AG04449 (cell line): ENCODE measurements at regions not wholly inside any gene's neighbourhood (a gene's known extent, or its start where the extent isn't known, plus 50 kb on each side); places are given as distances from the start of the nearest gene placed in this dataset.

ENCODE experiments used
- CTCF ChIA-PET: fragments of 350-600 bp; formaldehyde crosslinking; extraction: SDS; loops from one replicate; lab custom pipeline; 2021; ENCODE audit warnings: antibody characterized with exemption; lab: Yijun Ruan, JAX
- POLR2A ChIA-PET: fragments of 400-600, 350-600 bp; formaldehyde crosslinking; extraction: SDS; loops from one replicate; lab custom pipeline; 2020; ENCODE audit warnings: antibody characterized with exemption, inconsistent platforms; lab: Yijun Ruan, JAX
- DNase-seq: peaks from one replicate; pipeline ENCODE4 v3.0.0-alpha.2; 2010; ENCODE audit warnings: low read depth, low spot score
- H3K4me3 ChIP-seq: 2 replicates; pipeline ENCODE4 v1.5.1; 2011; ENCODE audit warnings: low read depth, mild to moderate bottlenecking, control low read depth, low read length
- TF ChIP-seq, protein P1 (sequence below): IDR thresholded peaks from one replicate; pipeline ENCODE4 v1.5.1; 2011; ENCODE audit warnings: mild to moderate bottlenecking, moderate library complexity, low read length, control low read depth, inconsistent platforms; ENCODE audit not compliant: insufficient read depth; ENCODE audit errors: missing control alignments

DNA sequence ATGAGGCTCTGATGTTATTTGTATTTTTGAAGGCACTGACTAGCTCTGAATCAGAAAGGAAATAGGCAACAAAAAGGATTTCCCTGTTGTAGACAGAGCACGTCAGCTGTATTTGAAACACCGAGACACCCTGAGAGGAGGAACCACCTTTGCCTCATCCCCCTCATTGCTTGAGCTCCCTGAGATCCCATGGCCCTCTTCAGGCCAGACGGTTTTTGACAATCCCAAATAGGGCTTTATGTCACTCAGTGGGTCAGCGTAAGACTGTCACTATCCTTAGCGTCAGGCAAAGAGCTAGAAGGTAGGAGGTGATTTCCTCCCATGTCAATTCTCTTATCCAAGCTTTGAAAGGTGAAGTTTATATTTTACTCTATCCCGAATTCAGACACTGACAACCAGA, 254.3 kb downstream of the ZNF621 start:
- POLR2A ChIA-PET, result no interaction called here
- no peak overlapping the region for H3K4me3 ChIP-seq
- no peak for DNase-seq
- TF ChIP-seq, protein P1, sequence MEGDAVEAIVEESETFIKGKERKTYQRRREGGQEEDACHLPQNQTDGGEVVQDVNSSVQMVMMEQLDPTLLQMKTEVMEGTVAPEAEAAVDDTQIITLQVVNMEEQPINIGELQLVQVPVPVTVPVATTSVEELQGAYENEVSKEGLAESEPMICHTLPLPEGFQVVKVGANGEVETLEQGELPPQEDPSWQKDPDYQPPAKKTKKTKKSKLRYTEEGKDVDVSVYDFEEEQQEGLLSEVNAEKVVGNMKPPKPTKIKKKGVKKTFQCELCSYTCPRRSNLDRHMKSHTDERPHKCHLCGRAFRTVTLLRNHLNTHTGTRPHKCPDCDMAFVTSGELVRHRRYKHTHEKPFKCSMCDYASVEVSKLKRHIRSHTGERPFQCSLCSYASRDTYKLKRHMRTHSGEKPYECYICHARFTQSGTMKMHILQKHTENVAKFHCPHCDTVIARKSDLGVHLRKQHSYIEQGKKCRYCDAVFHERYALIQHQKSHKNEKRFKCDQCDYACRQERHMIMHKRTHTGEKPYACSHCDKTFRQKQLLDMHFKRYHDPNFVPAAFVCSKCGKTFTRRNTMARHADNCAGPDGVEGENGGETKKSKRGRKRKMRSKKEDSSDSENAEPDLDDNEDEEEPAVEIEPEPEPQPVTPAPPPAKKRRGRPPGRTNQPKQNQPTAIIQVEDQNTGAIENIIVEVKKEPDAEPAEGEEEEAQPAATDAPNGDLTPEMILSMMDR, result no peak
- CTCF ChIA-PET, result no interaction called here

DNA sequence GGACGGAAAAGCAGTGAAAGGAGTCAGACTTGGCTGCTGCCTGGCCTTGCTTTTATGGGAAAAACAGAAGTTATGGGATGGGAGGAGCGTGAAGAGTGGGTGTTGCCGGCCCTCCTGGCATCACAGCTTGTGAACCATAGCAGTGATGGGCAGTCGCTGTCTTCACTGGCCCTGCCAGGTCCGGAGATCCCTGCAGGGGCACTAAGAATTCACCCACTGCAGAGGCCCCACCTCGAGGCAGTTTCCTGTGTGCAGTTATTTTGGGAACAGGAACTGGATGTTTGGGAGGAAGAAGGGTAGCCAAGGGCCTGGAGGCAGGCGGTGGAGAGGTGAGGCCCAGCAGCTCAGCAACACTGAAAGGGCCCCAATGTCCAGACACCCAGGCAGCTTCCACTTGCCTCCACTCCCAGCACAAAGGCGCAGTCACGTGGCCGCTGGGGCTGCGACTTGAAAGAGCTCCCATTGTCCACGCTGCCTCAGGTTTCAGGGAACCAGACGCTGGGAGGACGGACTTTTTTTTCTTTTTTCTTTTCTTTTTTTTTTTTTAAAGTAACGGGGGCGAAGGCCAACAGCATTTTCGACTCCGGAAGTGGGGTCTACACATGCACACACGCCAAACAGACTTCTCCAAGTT, 255.6 kb downstream of the ZNF621 start:
- ChIA-PET CTCF (no interaction called here), POLR2A (no interaction called here)
- no peak for DNase-seq
- TF ChIP-seq, protein P1, result no peak
- no peak overlapping the region for H3K4me3 ChIP-seq

DNA sequence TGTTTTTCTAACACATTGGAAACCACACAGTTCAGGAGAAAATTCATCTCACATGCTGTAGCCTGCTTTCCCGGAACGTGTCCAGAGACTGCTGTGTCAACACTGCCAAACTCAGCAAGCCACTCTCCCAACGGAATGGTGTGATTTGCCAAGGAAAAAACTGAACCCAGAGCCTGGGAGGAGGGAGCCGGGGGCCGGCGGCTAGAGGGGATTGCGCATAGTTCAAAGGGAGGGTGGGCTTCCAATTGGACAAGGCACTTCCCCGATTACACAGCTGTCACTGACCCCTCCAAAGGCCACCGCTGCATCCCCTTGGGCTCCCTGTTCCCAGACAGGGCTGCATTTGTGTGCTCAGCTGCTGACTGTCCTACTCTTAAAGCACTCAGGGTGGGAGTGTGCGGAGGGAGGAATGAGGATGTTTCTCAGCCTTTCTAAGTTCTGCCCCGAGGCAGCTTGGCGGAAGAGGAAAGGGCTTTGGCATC, 256.2 kb downstream of the ZNF621 start:
- CTCF ChIA-PET, result no interaction called here
- TF ChIP-seq, protein P1, result no peak
- DNase-seq, result no peak
- POLR2A ChIA-PET, result no interaction called here
- no peak overlapping the region for H3K4me3 ChIP-seq

DNA sequence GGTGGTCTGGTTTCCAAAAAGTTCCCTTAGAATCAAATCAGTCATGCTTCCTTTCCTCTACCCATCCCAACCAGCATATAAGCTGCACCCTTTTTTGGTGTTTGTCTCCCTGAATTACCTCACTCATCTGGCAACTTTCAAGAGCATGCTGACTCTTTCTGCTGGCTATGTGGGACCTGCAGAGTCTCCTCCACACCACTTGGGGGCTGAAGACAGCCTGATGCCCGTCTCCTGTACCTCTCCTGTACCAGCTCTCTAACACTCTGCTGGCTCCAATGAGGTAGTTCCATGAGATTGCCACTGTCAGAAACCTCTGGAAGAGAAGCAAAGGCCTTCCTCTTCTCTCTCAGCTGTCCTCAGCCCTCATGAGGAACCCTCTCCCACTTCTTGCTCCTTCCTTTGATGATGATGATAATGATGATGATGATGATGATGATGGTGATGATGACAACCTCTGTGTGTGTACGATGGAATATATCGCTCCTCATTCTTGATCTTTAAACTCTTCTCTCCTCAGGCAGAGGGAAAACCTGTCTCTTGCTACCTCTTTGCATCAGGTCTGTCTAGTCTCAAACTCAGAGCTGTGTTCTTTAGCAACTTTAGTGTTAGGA, 257.5 kb downstream of the ZNF621 start:
- POLR2A ChIA-PET, result no interaction called here
- CTCF ChIA-PET, result no interaction called here
- TF ChIP-seq, protein P1, result no peak

GRCh38 chr3:40790746-40791145, 266.0 kb downstream of the ZNF621 start:
- POLR2A ChIA-PET, result no interaction called here
- H3K4me3 ChIP-seq, result no peak overlapping the region
- TF ChIP-seq, protein P1, result no peak
- CTCF ChIA-PET, result no interaction called here
- no peak for DNase-seq

More for the DNA sequence above, 257.5 kb downstream of the ZNF621 start:
- no peak overlapping the region for H3K4me3 ChIP-seq
- DNase-seq, result no peak

- CTCF ChIA-PET, result no interaction called here
- TF ChIP-seq, protein P1, result no peak
- no peak for DNase-seq
- H3K4me3 ChIP-seq, result no peak overlapping the region
- POLR2A ChIA-PET, result no interaction called here
Measured at GRCh38 chr3:40793730-40794129, 269.0 kb downstream of the ZNF621 start.
